Heart left ventricle (tissue), 13 donors: ENCODE measurements at regions not wholly inside any gene's neighbourhood (a gene's known extent, or its start where the extent isn't known, plus 50 kb on each side); places are given as distances from the start of the nearest gene placed in this dataset.

Source experiments
- POLR2A ChIP-seq, 2 donors: fragments of 450-650 bp; IDR thresholded peaks; one replicate each; pipeline ENCODE4 v1.6.1; 2017; ENCODE audit warnings: antibody characterized with exemption in 2 of 2, mild to moderate bottlenecking in 2 of 2, moderate library complexity in 2 of 2
- TF ChIP-seq, protein P1 (sequence below), 12 donors: fragments of 200-600 bp; sonication (generic) in 4 of 12; IDR thresholded peaks; one replicate each; pipeline versions ENCODE4 v1.5.0 to v1.8.0; 2018 to 2022; ENCODE audit warnings: antibody characterized with exemption in 12 of 12, mild to moderate bottlenecking in 5 of 12
- donor health status: ischemic (EF 13 %, LVEDD 7.1; RV severe dilation, severe dysfunction).
- donor health status: DM: no; HTN: yes; CAD: no.
- donor health status: DM: no; HTN: no; CAD: no.
- donor health status: ischemic (EF 25% LVEDD 6.9; RV normal size, moderate dysfunction).
- donor health status: ischemic (EF 25% LVEDD 5.7; RV mildly dilated, moderate dysfunction).
- donor health status: ischemic (EF 35%, LVEDD 5.7; RV mildly dilated, moderate dysfunction).
- donor health status: nonischemic (EF 11% LVEDD 7.7; RV severe dilation, severe dysfunction).
- donor health status: DM: yes; HTN: yes; CAD: no.
- donor health status: PGD.
- donor health status: ischemic (EF 29% LVEDD 5.4; RV normal size, mild dysfunction).
- donor health status: nonischemic (EF 23%, LVEDD 6.1; RV moderate dilation, normal function).

DNA sequence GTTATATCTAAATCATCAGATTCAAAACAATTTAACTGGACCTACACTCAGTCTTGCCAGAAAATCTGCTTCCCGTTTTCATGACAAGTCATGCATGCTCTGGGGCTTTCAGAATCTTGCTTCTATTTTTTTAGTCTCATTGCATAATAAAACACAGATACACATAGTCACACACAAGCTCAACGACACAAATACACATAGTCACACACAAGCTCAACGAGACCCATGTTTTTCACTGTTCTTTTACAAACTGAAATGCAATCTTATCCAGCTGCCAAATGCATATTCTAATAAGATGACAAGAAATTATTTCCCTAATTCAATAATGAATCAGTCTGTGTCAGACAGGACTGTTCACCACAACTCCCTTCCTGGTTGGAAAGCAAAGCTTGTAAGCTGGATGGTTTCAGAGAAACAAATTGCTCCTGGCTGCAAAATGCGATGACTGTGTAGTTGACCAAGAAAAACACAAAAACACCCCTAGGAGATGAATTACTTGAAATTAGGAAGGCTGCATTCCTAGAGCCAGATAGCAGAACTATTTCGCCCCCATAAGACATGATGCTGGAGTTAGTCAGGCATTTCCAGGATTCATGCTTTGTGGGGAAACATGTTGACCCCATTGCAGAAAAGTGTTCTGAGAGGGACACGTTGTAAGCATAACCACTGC, 208.7 kb downstream of the CHIC2 start:
- TF ChIP-seq, protein P1, sequence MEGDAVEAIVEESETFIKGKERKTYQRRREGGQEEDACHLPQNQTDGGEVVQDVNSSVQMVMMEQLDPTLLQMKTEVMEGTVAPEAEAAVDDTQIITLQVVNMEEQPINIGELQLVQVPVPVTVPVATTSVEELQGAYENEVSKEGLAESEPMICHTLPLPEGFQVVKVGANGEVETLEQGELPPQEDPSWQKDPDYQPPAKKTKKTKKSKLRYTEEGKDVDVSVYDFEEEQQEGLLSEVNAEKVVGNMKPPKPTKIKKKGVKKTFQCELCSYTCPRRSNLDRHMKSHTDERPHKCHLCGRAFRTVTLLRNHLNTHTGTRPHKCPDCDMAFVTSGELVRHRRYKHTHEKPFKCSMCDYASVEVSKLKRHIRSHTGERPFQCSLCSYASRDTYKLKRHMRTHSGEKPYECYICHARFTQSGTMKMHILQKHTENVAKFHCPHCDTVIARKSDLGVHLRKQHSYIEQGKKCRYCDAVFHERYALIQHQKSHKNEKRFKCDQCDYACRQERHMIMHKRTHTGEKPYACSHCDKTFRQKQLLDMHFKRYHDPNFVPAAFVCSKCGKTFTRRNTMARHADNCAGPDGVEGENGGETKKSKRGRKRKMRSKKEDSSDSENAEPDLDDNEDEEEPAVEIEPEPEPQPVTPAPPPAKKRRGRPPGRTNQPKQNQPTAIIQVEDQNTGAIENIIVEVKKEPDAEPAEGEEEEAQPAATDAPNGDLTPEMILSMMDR (IDR thresholded peaks at IDR 0.05), result no peak
- TF ChIP-seq POLR2A (IDR thresholded peaks at IDR 0.05), result no peak
